ENCODE measurements at regions not wholly inside any gene's neighbourhood (a gene's known extent, or its start where the extent isn't known, plus 50 kb on each side); places are given as distances from the start of the nearest gene placed in this dataset.

- H3K27me3 ChIP-seq (replicated peaks in 1 of 2; ENCODE audit: control insufficient read depth in 2 of 2, insufficient read depth in 2 of 2, low read length in 1 of 2), result no peaks in the 10 kb centered on the region
- H3K36me3 ChIP-seq (ENCODE audit: control insufficient read depth in 2 of 2, insufficient read depth in 2 of 2, low read length in 1 of 2), result no peaks in the 10 kb centered on the region
- ChIA-PET SMC1A (ENCODE audit: uncharacterized antibody, unreplicated experiment) (no interaction called here), CTCF (interaction anchor here (0.5 kb wide), 1 partner anchor 17 kb away, joined by 3 read pairs; no protein-coding TSS in a partner anchor), POLR2A (no interaction called here), RAD21 (ENCODE audit: unreplicated experiment) (no interaction called here)
- H3K9me3 ChIP-seq (replicated peaks; ENCODE audit: control insufficient read depth, insufficient read depth, low read length), result no peaks in the 10 kb centered on the region; the same call in 2 of the 3 replicates
- in situ Hi-C loops (cut with MboI), result no loop called here
- intact Hi-C loops (cut with micrococcal nuclease; ENCODE audit: unreplicated experiment), result no loop called here
- FAIRE-seq (no peak), ATAC-seq (no peak), DNase-seq (ENCODE audit: low read depth, low spot score) (no peak)
- no peak overlapping the region for H3K4me3 ChIP-seq
- H3K27ac ChIP-seq (ENCODE audit: control insufficient read depth, insufficient read depth), result no peak overlapping the region
- no TSS peak for BruUV-seq (replicated peaks)
- no peak overlapping the region for H3K9ac ChIP-seq (ENCODE audit: control insufficient read depth, insufficient read depth, low read length)
- WGBS (ENCODE audit: insufficient coverage, insufficient replicate concordance, low lambda C conversion rate, missing lambda C conversion rate), result 19% methylated on average over 6 of the region's 6 CpGs
- TF ChIP-seq ZNF207 (IDR thresholded peaks at IDR 0.05; ENCODE audit: borderline replicate concordance) (no peak), CEBPB (IDR thresholded peaks at IDR 0.05; ENCODE audit: borderline replicate concordance in 1 of 2, low read depth in 2 of 2, low read length in 2 of 2) (no peak), EZH2 (IDR thresholded peaks at IDR 0.05; ENCODE audit: borderline replicate concordance, control insufficient read depth, low read depth, low read length) (no peak), TCF3 (IDR thresholded peaks at IDR 0.05; ENCODE audit: borderline replicate concordance, insufficient read depth, low read depth, low read length) (no peak), GATAD2B (conservative IDR thresholded peaks at IDR 0.05; ENCODE audit: low read depth) (no peak), PKNOX1 (IDR thresholded peaks at IDR 0.05) (no peak), BCLAF1 (IDR thresholded peaks at IDR 0.05) (no peak), TCF7 (IDR thresholded peaks at IDR 0.05; ENCODE audit: borderline replicate concordance) (no peak), USF1 (IDR thresholded peaks at IDR 0.05; ENCODE audit: borderline replicate concordance, extremely low read length, insufficient read depth, low read depth, low read length) (no peak), BRCA1 (IDR thresholded peaks at IDR 0.05; ENCODE audit: low read depth, low read length) (no peak), SMC3 (IDR thresholded peaks at IDR 0.05; ENCODE audit: borderline replicate concordance, low read length) (no peak), SREBF2 (IDR thresholded peaks at IDR 0.05; ENCODE audit: low read length) (no peak)
- H4K20me1 ChIP-seq (ENCODE audit: control insufficient read depth, insufficient read depth), result no peaks in the 10 kb centered on the region
- H3K4me2 ChIP-seq (ENCODE audit: control insufficient read depth, insufficient read depth), result no peak overlapping the region
- H3K4me1 ChIP-seq (ENCODE audit: control insufficient read depth, insufficient read depth, low read length), result no peaks in the 10 kb centered on the region
- no peak overlapping the region for H2AFZ ChIP-seq (ENCODE audit: control insufficient read depth, low read depth, low read length)
- no peaks in the 10 kb centered on the region for H3K79me2 ChIP-seq (ENCODE audit: control insufficient read depth, insufficient read depth, low read length)
Observed at GRCh38 chr10:131620314-131620713, 280.5 kb upstream of the PPP2R2D start.
